A549 (cell line): ENCODE measurements at regions not wholly inside any gene's neighbourhood (a gene's known extent, or its start where the extent isn't known, plus 50 kb on each side); places are given as distances from the start of the nearest gene placed in this dataset.

Experiments used
- ATAC-seq, 2 experiments: fragments of 200-7000 bp in 1 of 2; fragments of >200 bp in 1 of 2; cut with Nextera tagmentation in 1 of 2; cut with Tn5 transposase in 1 of 2; 3 replicates each; pipeline versions ENCODE4 v1.8.0 to v1.9.1; 2018 to 2020; ENCODE audit warnings: mild to moderate bottlenecking in 1 of 2, moderate library complexity in 1 of 2
- CTCF ChIA-PET: fragments of 300-600 bp; sonication (Branson Sonifier 250); formaldehyde crosslinking; extraction: SDS; loops from one replicate; lab custom pipeline; 2021; ENCODE audit warnings: antibody characterized with exemption, inconsistent platforms; lab: Yijun Ruan, JAX
- POLR2A ChIA-PET: fragments of 350-600 bp; formaldehyde crosslinking; extraction: SDS; loops from one replicate; lab custom pipeline; 2021; ENCODE audit warnings: antibody characterized with exemption, inconsistent platforms; lab: Yijun Ruan, JAX
- DNase-seq, 2 experiments: peaks; one replicate each; pipeline versions ENCODE4 v3.0.0 to v3.0.0-alpha.2; 2011 to 2016; ENCODE audit warnings: low read depth in 1 of 2, low spot score in 1 of 2
- FAIRE-seq: peaks from 2 replicates; lab custom pipeline; 2011; peaks lifted over from hg19 to GRCh38; lab: Jason Lieb, UNC
- H3K27ac ChIP-seq, 2 experiments: fragments of >200 bp; sonication (Bioruptor Twin); formaldehyde crosslinking; 3 replicates each; pipeline ENCODE4 v1.5.1; 2016 to 2017
- H3K4me1 ChIP-seq: fragments of >200 bp; sonication (Bioruptor Twin); formaldehyde crosslinking; 3 replicates; pipeline ENCODE4 v1.6.1; 2016
- H3K4me2 ChIP-seq: fragments of >200 bp; sonication (Bioruptor Twin); formaldehyde crosslinking; 3 replicates; pipeline ENCODE4 v1.6.1; 2016
- H3K4me3 ChIP-seq: fragments of >200 bp; sonication (Bioruptor Twin); formaldehyde crosslinking; 3 replicates; pipeline ENCODE4 v1.5.1; 2016
- H3K9me3 ChIP-seq: fragments of >200 bp; sonication (Bioruptor Twin); formaldehyde crosslinking; 3 replicates; pipeline ENCODE4 v1.6.1; 2016
- CBX8 ChIP-seq: fragments of 200-600 bp; sonication (generic); IDR thresholded peaks from 2 replicates; pipeline ENCODE4 v1.6.1; 2016
- EP300 ChIP-seq, 2 experiments: fragments of >200 bp; sonication (Bioruptor Twin); formaldehyde crosslinking; IDR thresholded peaks; 2 replicates in 1 of 2; 3 replicates in 1 of 2; pipeline ENCODE4 v1.6.1; 2016 to 2017
- ESRRA ChIP-seq: fragments of 150-350 bp; IDR thresholded peaks from 2 replicates; pipeline ENCODE4 v1.6.1; 2014; ENCODE audit warnings: mild to moderate bottlenecking, low read length, borderline replicate concordance
- FOSB ChIP-seq: fragments of 250-450 bp; sonication (Bioruptor Pico); IDR thresholded peaks from 2 replicates; pipeline ENCODE4 v1.5.0; 2020; ENCODE audit warnings: mild to moderate bottlenecking, moderate library complexity
- FOXS1 ChIP-seq: fragments of 250-450 bp; sonication (Bioruptor Pico); IDR thresholded peaks from 2 replicates; pipeline ENCODE4 v1.5.0; 2020; ENCODE audit warnings: mild to moderate bottlenecking, moderate library complexity
- HEYL ChIP-seq: fragments of 250-450 bp; sonication (Bioruptor Pico); IDR thresholded peaks from 2 replicates; pipeline ENCODE4 v1.8.0; 2021; ENCODE audit warnings: mild to moderate bottlenecking, moderate library complexity
- HOXA7 ChIP-seq: fragments of 250-450 bp; sonication (Bioruptor Pico); IDR thresholded peaks from 2 replicates; pipeline ENCODE4 v1.5.0; 2020; ENCODE audit warnings: mild to moderate bottlenecking, moderate library complexity
- JUN ChIP-seq, 2 experiments: fragments of >200 bp; sonication (Bioruptor Twin); formaldehyde crosslinking; IDR thresholded peaks; 2 replicates in 1 of 2; 3 replicates in 1 of 2; pipeline ENCODE4 v1.6.1; 2016 to 2017
- JUNB ChIP-seq: fragments of >200 bp; sonication (Bioruptor Twin); formaldehyde crosslinking; IDR thresholded peaks from 2 replicates; pipeline ENCODE4 v1.6.1; 2016
- KDM1A ChIP-seq: fragments of 200-600 bp; sonication (generic); IDR thresholded peaks from 2 replicates; pipeline ENCODE4 v1.6.1; 2016; ENCODE audit warnings: low read depth, mild to moderate bottlenecking
- MYC ChIP-seq: IDR thresholded peaks from 2 replicates; pipeline ENCODE4 v1.6.1; 2012; ENCODE audit warnings: mild to moderate bottlenecking, inconsistent platforms, low read length, improper control_type of control experiment, borderline replicate concordance
- NPAS2 ChIP-seq: fragments of 250-450 bp; sonication (Bioruptor Pico); IDR thresholded peaks from 2 replicates; pipeline ENCODE4 v1.8.0; 2022; ENCODE audit warnings: mild to moderate bottlenecking, moderate library complexity, borderline replicate concordance
- NR3C1 ChIP-seq: fragments of >200 bp; sonication (Bioruptor Twin); formaldehyde crosslinking; IDR thresholded peaks from 3 replicates; pipeline ENCODE4 v1.6.1; 2017
- PHF8 ChIP-seq: fragments of 200-600 bp; sonication (generic); IDR thresholded peaks from 2 replicates; pipeline ENCODE4 v1.6.1; 2016; ENCODE audit warnings: low read depth, mild to moderate bottlenecking, antibody characterized with exemption, moderate library complexity, borderline replicate concordance
- POLR2A ChIP-seq: IDR thresholded peaks from 2 replicates; pipeline ENCODE4 v1.6.1; 2012; ENCODE audit warnings: mild to moderate bottlenecking, low read length
- RFX5 ChIP-seq: fragments of 450-650 bp; IDR thresholded peaks from 2 replicates; pipeline ENCODE4 v1.7.1; 2014; ENCODE audit warnings: antibody characterized with exemption, mild to moderate bottlenecking, moderate library complexity
- RNF2 ChIP-seq: fragments of 200-600 bp; sonication (generic); IDR thresholded peaks from 2 replicates; pipeline ENCODE4 v1.6.1; 2016; ENCODE audit warnings: low read depth, mild to moderate bottlenecking, antibody characterized with exemption, moderate library complexity, borderline replicate concordance
- SREBF2 ChIP-seq: fragments of 450-650 bp; IDR thresholded peaks from 2 replicates; pipeline ENCODE4 v1.6.1; 2014; ENCODE audit warnings: mild to moderate bottlenecking, moderate library complexity
- ZFP36 ChIP-seq: fragments of 450-650 bp; IDR thresholded peaks from 2 replicates; pipeline ENCODE4 v1.6.1; 2014; ENCODE audit warnings: borderline replicate concordance; ENCODE audit not compliant: partially characterized antibody
- ZNF302 ChIP-seq: fragments of 250-450 bp; sonication (Bioruptor Pico); IDR thresholded peaks from 2 replicates; pipeline ENCODE4 v1.9.0; 2021; ENCODE audit warnings: inconsistent platforms, mild to moderate bottlenecking, moderate library complexity
- ZSCAN20 ChIP-seq: fragments of 250-450 bp; sonication (Bioruptor Pico); IDR thresholded peaks from 2 replicates; pipeline ENCODE4 v1.8.0; 2022; ENCODE audit warnings: mild to moderate bottlenecking, moderate library complexity
- WGBS: methylation state at CpG from one replicate; pipeline ENCODE4 v1.1.6; 2017; ENCODE audit errors: missing lambda C conversion rate; 5-methylcytosine and 5-hydroxymethylcytosine counted together
- TF ChIP-seq, protein P1 (sequence below): fragments of >200 bp; sonication (Bioruptor Twin); formaldehyde crosslinking; IDR thresholded peaks from 3 replicates; pipeline ENCODE4 v1.6.1; 2016
- TF ChIP-seq, protein P2 (sequence below): fragments of 250-450 bp; sonication (Bioruptor Pico); IDR thresholded peaks from 2 replicates; pipeline ENCODE4 v1.5.0; 2021; ENCODE audit warnings: mild to moderate bottlenecking, moderate library complexity, borderline replicate concordance
- TF ChIP-seq, protein P3 (sequence below): fragments of 200-600 bp; sonication (generic); IDR thresholded peaks from 2 replicates; pipeline ENCODE4 v1.6.1; 2016; ENCODE audit warnings: antibody characterized with exemption, mild to moderate bottlenecking, moderate library complexity
- TF ChIP-seq, protein P4 (sequence below): IDR thresholded peaks from 2 replicates; pipeline ENCODE4 v1.6.1; 2012; ENCODE audit warnings: low read depth, borderline replicate concordance

DNA sequence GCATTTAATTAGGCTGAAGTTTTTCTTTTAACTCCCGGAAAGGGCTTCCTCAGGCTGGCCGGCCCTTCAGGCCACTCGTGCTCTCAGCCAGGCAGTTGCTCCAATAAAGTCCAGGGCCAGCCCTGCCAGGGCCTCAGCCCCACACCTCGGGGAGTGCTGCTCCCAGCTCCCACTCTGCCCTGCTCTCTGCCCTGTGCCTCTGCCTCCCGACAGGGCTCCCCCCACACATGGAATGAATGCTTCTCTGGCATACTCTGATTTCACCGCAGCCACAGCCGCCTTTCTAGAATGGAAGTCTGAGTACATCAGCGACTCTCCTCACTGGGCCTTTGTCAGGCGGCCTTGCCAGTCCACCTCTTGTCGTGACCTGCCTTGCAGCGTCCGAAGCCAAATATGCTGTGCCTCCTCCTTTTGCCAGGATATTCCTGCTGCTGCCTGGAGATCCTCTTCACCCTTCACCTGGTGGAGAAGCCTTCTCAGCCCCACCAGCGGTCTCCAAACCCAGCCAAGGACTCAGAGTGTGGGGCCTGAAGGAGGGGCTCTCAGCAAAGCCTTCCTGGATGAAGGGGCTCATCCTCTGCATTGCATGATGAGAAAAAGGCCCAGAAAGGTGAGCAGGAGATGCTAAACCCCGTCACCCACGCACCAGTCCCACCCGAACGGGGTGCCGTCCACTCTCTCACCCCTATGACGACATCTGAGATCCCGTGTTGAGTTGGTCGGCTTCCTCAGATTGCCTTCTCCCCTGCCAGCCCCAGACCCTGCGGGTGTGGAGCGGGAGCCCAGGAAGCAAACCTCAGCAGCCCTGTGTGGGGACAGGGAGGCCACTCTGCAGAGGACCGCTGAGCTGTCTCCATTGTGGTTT lies 472.7 kb upstream of the HS6ST1 start:
- Histone ChIP-seq H3K4me2 (no peak overlapping the region), H3K4me3 (no peak overlapping the region), H3K27ac (no peak overlapping the region), H3K9me3 (no peaks in the 10 kb centered on the region), H3K4me1 (no peaks in the 10 kb centered on the region)
- no peak for ATAC-seq
- TF ChIP-seq, protein P1, sequence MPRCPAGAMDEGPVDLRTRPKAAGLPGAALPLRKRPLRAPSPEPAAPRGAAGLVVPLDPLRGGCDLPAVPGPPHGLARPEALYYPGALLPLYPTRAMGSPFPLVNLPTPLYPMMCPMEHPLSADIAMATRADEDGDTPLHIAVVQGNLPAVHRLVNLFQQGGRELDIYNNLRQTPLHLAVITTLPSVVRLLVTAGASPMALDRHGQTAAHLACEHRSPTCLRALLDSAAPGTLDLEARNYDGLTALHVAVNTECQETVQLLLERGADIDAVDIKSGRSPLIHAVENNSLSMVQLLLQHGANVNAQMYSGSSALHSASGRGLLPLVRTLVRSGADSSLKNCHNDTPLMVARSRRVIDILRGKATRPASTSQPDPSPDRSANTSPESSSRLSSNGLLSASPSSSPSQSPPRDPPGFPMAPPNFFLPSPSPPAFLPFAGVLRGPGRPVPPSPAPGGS = no peak
- TF ChIP-seq FOXS1 (CRISPR knock-in tag) = no peak
- no peak for TF ChIP-seq KDM1A
- no peak for TF ChIP-seq POLR2A
- TF ChIP-seq HEYL (CRISPR knock-in tag) = no peak
- TF ChIP-seq, protein P2, sequence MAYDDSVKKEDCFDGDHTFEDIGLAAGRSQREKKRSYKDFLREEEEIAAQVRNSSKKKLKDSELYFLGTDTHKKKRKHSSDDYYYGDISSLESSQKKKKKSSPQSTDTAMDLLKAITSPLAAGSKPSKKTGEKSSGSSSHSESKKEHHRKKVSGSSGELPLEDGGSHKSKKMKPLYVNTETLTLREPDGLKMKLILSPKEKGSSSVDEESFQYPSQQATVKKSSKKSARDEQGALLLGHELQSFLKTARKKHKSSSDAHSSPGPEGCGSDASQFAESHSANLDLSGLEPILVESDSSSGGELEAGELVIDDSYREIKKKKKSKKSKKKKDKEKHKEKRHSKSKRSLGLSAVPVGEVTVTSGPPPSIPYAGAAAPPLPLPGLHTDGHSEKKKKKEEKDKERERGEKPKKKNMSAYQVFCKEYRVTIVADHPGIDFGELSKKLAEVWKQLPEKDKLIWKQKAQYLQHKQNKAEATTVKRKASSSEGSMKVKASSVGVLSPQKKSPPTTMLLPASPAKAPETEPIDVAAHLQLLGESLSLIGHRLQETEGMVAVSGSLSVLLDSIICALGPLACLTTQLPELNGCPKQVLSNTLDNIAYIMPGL (CRISPR knock-in tag) = no peak
- no peak for TF ChIP-seq NR3C1
- no peak for TF ChIP-seq NPAS2
- TF ChIP-seq HOXA7 (CRISPR knock-in tag) = no peak
- TF ChIP-seq ZFP36 = no peak
- TF ChIP-seq RNF2 = no peak
- no peak for TF ChIP-seq ZSCAN20
- TF ChIP-seq, protein P3, sequence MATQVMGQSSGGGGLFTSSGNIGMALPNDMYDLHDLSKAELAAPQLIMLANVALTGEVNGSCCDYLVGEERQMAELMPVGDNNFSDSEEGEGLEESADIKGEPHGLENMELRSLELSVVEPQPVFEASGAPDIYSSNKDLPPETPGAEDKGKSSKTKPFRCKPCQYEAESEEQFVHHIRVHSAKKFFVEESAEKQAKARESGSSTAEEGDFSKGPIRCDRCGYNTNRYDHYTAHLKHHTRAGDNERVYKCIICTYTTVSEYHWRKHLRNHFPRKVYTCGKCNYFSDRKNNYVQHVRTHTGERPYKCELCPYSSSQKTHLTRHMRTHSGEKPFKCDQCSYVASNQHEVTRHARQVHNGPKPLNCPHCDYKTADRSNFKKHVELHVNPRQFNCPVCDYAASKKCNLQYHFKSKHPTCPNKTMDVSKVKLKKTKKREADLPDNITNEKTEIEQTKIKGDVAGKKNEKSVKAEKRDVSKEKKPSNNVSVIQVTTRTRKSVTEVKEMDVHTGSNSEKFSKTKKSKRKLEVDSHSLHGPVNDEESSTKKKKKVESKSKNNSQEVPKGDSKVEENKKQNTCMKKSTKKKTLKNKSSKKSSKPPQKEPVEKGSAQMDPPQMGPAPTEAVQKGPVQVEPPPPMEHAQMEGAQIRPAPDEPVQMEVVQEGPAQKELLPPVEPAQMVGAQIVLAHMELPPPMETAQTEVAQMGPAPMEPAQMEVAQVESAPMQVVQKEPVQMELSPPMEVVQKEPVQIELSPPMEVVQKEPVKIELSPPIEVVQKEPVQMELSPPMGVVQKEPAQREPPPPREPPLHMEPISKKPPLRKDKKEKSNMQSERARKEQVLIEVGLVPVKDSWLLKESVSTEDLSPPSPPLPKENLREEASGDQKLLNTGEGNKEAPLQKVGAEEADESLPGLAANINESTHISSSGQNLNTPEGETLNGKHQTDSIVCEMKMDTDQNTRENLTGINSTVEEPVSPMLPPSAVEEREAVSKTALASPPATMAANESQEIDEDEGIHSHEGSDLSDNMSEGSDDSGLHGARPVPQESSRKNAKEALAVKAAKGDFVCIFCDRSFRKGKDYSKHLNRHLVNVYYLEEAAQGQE = no peak
- TF ChIP-seq JUNB = no peak
- no peak for TF ChIP-seq MYC
- TF ChIP-seq EP300 (IDR thresholded peaks at IDR 0.05) = no peak
- DNase-seq = no peak
- CTCF ChIA-PET = no interaction called here
- WGBS = 44% methylated on average over 13 of the region's 24 CpGs
- POLR2A ChIA-PET = no interaction called here
- no peak for FAIRE-seq

DNA sequence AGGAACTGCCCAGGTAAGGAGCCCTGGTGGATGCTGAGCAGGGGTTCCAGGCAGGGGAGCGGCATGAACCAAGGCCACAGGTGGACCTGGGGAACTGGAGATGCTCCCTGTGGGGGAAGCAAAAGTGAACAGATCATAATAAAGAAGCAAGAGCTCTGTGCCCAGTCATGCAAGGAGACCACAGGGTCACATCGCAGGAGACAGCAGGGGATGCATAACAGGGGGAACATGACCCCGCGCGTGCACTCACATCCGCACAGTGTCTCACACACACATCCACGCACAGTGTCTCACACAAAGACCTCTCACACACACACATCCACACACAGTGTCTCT lies 473.3 kb upstream of the HS6ST1 start:
- Histone ChIP-seq H3K27ac (no peak overlapping the region), H3K4me2 (no peak overlapping the region), H3K9me3 (no peaks in the 10 kb centered on the region), H3K4me1 (no peaks in the 10 kb centered on the region), H3K4me3 (no peak overlapping the region)
- POLR2A ChIA-PET = no interaction called here
- DNase-seq (no peak), ATAC-seq (no peak), FAIRE-seq (no peak)
- CTCF ChIA-PET = interaction anchor here (0.6 kb wide), 1 partner anchor 1052 kb away, joined by 3 read pairs; no protein-coding TSS in a partner anchor
- TF ChIP-seq, protein P4, sequence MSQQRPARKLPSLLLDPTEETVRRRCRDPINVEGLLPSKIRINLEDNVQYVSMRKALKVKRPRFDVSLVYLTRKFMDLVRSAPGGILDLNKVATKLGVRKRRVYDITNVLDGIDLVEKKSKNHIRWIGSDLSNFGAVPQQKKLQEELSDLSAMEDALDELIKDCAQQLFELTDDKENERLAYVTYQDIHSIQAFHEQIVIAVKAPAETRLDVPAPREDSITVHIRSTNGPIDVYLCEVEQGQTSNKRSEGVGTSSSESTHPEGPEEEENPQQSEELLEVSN = no peak
- TF ChIP-seq ZNF302 (CRISPR knock-in tag) (no peak), JUN (IDR thresholded peaks at IDR 0.05) (no peak), ZFP36 (no peak), KDM1A (no peak), SREBF2 (no peak), RFX5 (no peak), FOXS1 (CRISPR knock-in tag) (no peak), CBX8 (no peak), ESRRA (no peak), PHF8 (no peak), FOSB (CRISPR knock-in tag) (no peak)
- TF ChIP-seq, protein P1 = no peak
- WGBS = 77% methylated on average over 7 of the region's 7 CpGs
